GM12878 (cell line): ENCODE measurements at regions not wholly inside any gene's neighbourhood (a gene's known extent, or its start where the extent isn't known, plus 50 kb on each side); places are given as distances from the start of the nearest gene placed in this dataset.
"Not testable (repeated sequence)": the region's sequence is repeated elsewhere in the genome, so short reads cannot be mapped to it uniquely, and the experiment has no call there.

Experiments used
- ATAC-seq: fragments of 200-7000 bp; cut with Tn5 transposase; 3 replicates; pipeline ENCODE4 v1.9.1; 2020; ENCODE audit warnings: mild to moderate bottlenecking, moderate library complexity
- BruUV-seq: library from RNA; stranded (reverse); fragments of 400-500 nt; replicated peaks from 2 replicates; lab custom pipeline; 2021; lab: Mats Ljungman, UMichigan
- CTCF ChIA-PET: fragments of 300-600 bp; sonication (Branson Sonifier 250); formaldehyde crosslinking; extraction: SDS; loops from one replicate; lab custom pipeline; 2021; ENCODE audit warnings: inconsistent platforms; lab: Yijun Ruan, JAX
- POLR2A ChIA-PET: fragments of 350-600 bp; formaldehyde crosslinking; extraction: SDS; loops from one replicate; lab custom pipeline; 2021; ENCODE audit warnings: inconsistent platforms; lab: Charles Lee
- RAD21 ChIA-PET: fragments of 300-600 bp; sonication (Branson Sonifier 250); formaldehyde crosslinking; loops from one replicate; lab custom pipeline; 2023; ENCODE audit warnings: antibody characterized with exemption; ENCODE audit not compliant: unreplicated experiment; lab: Charles Lee
- SMC1A ChIA-PET: fragments of 300-600 bp; sonication (Branson Sonifier 250); formaldehyde crosslinking; loops from one replicate; lab custom pipeline; 2023; ENCODE audit not compliant: unreplicated experiment, uncharacterized antibody; lab: Charles Lee
- DNase-seq: peaks from one replicate; pipeline ENCODE4 v3.0.0-alpha.2; 2011; ENCODE audit warnings: low read depth, low spot score
- FAIRE-seq: peaks from 3 replicates; lab custom pipeline; 2011; peaks lifted over from hg19 to GRCh38; lab: Jason Lieb, UNC
- H2AFZ ChIP-seq: 2 replicates; pipeline ENCODE4 v1.6.0; 2011; ENCODE audit warnings: low read depth, low read length, control low read depth; ENCODE audit not compliant: control insufficient read depth
- H3K27ac ChIP-seq: 2 replicates; pipeline ENCODE4 v1.5.1; 2011; ENCODE audit warnings: control low read depth; ENCODE audit not compliant: control insufficient read depth, insufficient read depth
- H3K27me3 ChIP-seq, 2 experiments: replicated peaks in 1 of 2; 2 replicates each; pipeline versions ENCODE4 v1.6.0 to v1.6.1; 2011; ENCODE audit warnings: low read length in 1 of 2; ENCODE audit not compliant: control insufficient read depth in 2 of 2, insufficient read depth in 2 of 2
- H3K36me3 ChIP-seq, 2 experiments: 2 replicates each; pipeline ENCODE4 v1.5.1; 2011; ENCODE audit warnings: low read length in 1 of 2; ENCODE audit not compliant: control insufficient read depth in 2 of 2, insufficient read depth in 2 of 2
- H3K4me1 ChIP-seq: 2 replicates; pipeline ENCODE4 v1.6.1; 2011; ENCODE audit warnings: mild to moderate bottlenecking, low read length, moderate library complexity, mixed read lengths; ENCODE audit not compliant: control insufficient read depth, insufficient read depth
- H3K4me2 ChIP-seq: 2 replicates; pipeline ENCODE4 v1.6.0; 2011; ENCODE audit warnings: control low read depth; ENCODE audit not compliant: control insufficient read depth, insufficient read depth
- H3K4me3 ChIP-seq: fragments of 200-600 bp; sonication (generic); 2 replicates; pipeline ENCODE4 v1.5.1; 2016
- H3K79me2 ChIP-seq: 2 replicates; pipeline ENCODE4 v1.6.0; 2011; ENCODE audit warnings: low read length; ENCODE audit not compliant: control insufficient read depth, insufficient read depth
- H3K9ac ChIP-seq: 2 replicates; pipeline ENCODE4 v1.8.0; 2011; ENCODE audit warnings: low read length, control low read depth, mixed read lengths; ENCODE audit not compliant: control insufficient read depth, insufficient read depth
- H3K9me3 ChIP-seq: replicated peaks from 3 replicates; pipeline ENCODE4 v1.5.1; 2011; ENCODE audit warnings: mild to moderate bottlenecking, low read length; ENCODE audit not compliant: control insufficient read depth, insufficient read depth
- H4K20me1 ChIP-seq: 2 replicates; pipeline ENCODE4 v1.6.0; 2011; ENCODE audit not compliant: control insufficient read depth, insufficient read depth
- ATF3 ChIP-seq: IDR thresholded peaks from 2 replicates; pipeline ENCODE4 v1.6.1; 2011; ENCODE audit warnings: low read depth, mild to moderate bottlenecking, low read length, moderate library complexity, borderline replicate concordance; ENCODE audit errors: extremely low read depth
- BHLHE40 ChIP-seq, 2 experiments: fragments of 450-650 bp in 1 of 2; IDR thresholded peaks; 2 replicates each; pipeline ENCODE4 v1.6.1; 2011 to 2017; ENCODE audit warnings: low read depth in 2 of 2, borderline replicate concordance in 1 of 2, improper control_type of control experiment in 1 of 2, low read length in 1 of 2, mild to moderate bottlenecking in 1 of 2
- CREM ChIP-seq: IDR thresholded peaks from 2 replicates; pipeline ENCODE4 v1.6.1; 2014; ENCODE audit warnings: antibody characterized with exemption, low read depth
- FOXK2 ChIP-seq: fragments of 450-650 bp; IDR thresholded peaks from 2 replicates; pipeline ENCODE4 v1.6.1; 2017; ENCODE audit warnings: mild to moderate bottlenecking, moderate library complexity
- IRF5 ChIP-seq: fragments of 450-650 bp; IDR thresholded peaks from 2 replicates; pipeline ENCODE4 v1.6.1; 2017; ENCODE audit warnings: borderline replicate concordance
- JUND ChIP-seq: IDR thresholded peaks from 2 replicates; pipeline ENCODE4 v1.6.1; 2012; ENCODE audit warnings: low read depth, mild to moderate bottlenecking, low read length, improper control_type of control experiment, moderate library complexity
- NFIC ChIP-seq: IDR thresholded peaks from 2 replicates; pipeline ENCODE4 v1.6.1; 2012; ENCODE audit warnings: low read depth, mild to moderate bottlenecking, inconsistent platforms, low read length, moderate library complexity
- RAD21 ChIP-seq: IDR thresholded peaks from 2 replicates; pipeline ENCODE4 v1.6.1; 2011; ENCODE audit warnings: mild to moderate bottlenecking, low read depth, low read length, moderate library complexity; ENCODE audit not compliant: insufficient read depth
- RELB ChIP-seq: fragments of 450-650 bp; IDR thresholded peaks from 2 replicates; pipeline ENCODE4 v1.6.1; 2017; ENCODE audit warnings: low read depth, mild to moderate bottlenecking, moderate library complexity
- TARDBP ChIP-seq: IDR thresholded peaks from 2 replicates; pipeline ENCODE4 v1.6.1; 2016; ENCODE audit warnings: borderline replicate concordance
- ZNF24 ChIP-seq: fragments of 450-650 bp; IDR thresholded peaks from 2 replicates; pipeline ENCODE4 v1.6.1; 2017; ENCODE audit warnings: antibody characterized with exemption, mild to moderate bottlenecking
- ZNF274 ChIP-seq: IDR thresholded peaks from one replicate; pipeline ENCODE4 v1.8.0; 2011; ENCODE audit not compliant: insufficient read length, insufficient read depth
- WGBS: methylation state at CpG from one replicate; pipeline ENCODE4 v1.1.6; 2016; ENCODE audit warnings: low lambda C conversion rate; ENCODE audit not compliant: insufficient replicate concordance, insufficient coverage; ENCODE audit errors: missing lambda C conversion rate; 5-methylcytosine and 5-hydroxymethylcytosine counted together
- in situ Hi-C: fragments of 300-500 bp; cut with MboI; formaldehyde crosslinking; loops from 9 replicates; pipeline ENCODE4 v1.14.3; 2018; ENCODE audit warnings: mixed read lengths
- intact Hi-C: fragments of 100-400 bp; cut with micrococcal nuclease; formaldehyde crosslinking; loops from one replicate; pipeline ENCODE4 v1.14.2; 2022; ENCODE audit not compliant: unreplicated experiment

GRCh38 chr10:113488186-113488585 lies 64.7 kb upstream of the HABP2 start:
- ATAC-seq (no peak), FAIRE-seq (no peak), DNase-seq (no peak)
- in situ Hi-C loops: no loop called here
- Histone ChIP-seq H3K27me3 (peaks cover 0 to 3% of the 10 kb centered on the region in 2 experiments; a peak in 2 of 4 replicates), H3K9ac (no peak overlapping the region), H3K36me3 (no peaks in the 10 kb centered on the region), H3K4me1 (no peaks in the 10 kb centered on the region), H3K79me2 (no peaks in the 10 kb centered on the region), H2AFZ (no peak overlapping the region), H3K27ac (no peak overlapping the region), H3K4me2 (no peak overlapping the region), H4K20me1 (no peaks in the 10 kb centered on the region), H3K9me3 (no peaks in the 10 kb centered on the region), H3K4me3 (no peak overlapping the region)
- no TSS peak for BruUV-seq
- ChIA-PET POLR2A (no interaction called here), RAD21 (no interaction called here), CTCF (no interaction called here), SMC1A (no interaction called here)
- intact Hi-C loops: no loop called here
- TF ChIP-seq JUND: no peak
- TF ChIP-seq CREM: no peak
- no peak for TF ChIP-seq BHLHE40 (IDR thresholded peaks at IDR 0.05; ENCODE audit: borderline replicate concordance in 1 of 2, low read depth in 2 of 2, low read length in 1 of 2)
- TF ChIP-seq RELB: no peak
- no peak for TF ChIP-seq TARDBP
- TF ChIP-seq ZNF24: no peak
- no peak for TF ChIP-seq IRF5
- TF ChIP-seq ATF3: no peak
- no peak for TF ChIP-seq RAD21
- no peak for TF ChIP-seq ZNF274
- no peak for TF ChIP-seq NFIC
- no peak for TF ChIP-seq FOXK2

- intact Hi-C loops, H3K9ac ChIP-seq, in situ Hi-C loops, RAD21 ChIA-PET, H3K27ac ChIP-seq, ATAC-seq, H3K36me3 ChIP-seq, FAIRE-seq, H2AFZ ChIP-seq, H3K4me3 ChIP-seq, SMC1A ChIA-PET, BruUV-seq, H3K9me3 ChIP-seq, POLR2A ChIA-PET, H3K79me2 ChIP-seq, H4K20me1 ChIP-seq, H3K4me2 ChIP-seq, H3K4me1 ChIP-seq, DNase-seq, H3K27me3 ChIP-seq: not testable (repeated sequence)
- CTCF ChIA-PET: interaction anchor here (0.5 kb wide), 1 partner anchor 30 kb away, joined by 3 read pairs; no protein-coding TSS in a partner anchor
- WGBS: 0% methylated on average over 2 of the region's 2 CpGs
Measured at GRCh38 chr10:113489522-113489921, 63.3 kb upstream of the HABP2 start.
